EH (cell line): ENCODE measurements at regions not wholly inside any gene's neighbourhood (a gene's known extent, or its start where the extent isn't known, plus 50 kb on each side); places are given as distances from the start of the nearest gene placed in this dataset.

Source experiments
- DNase-seq: peaks from one replicate; pipeline ENCODE4 v3.0.0-alpha.2; 2015; ENCODE audit warnings: low read depth

- DNase-seq = no peak
These were observed 774.9 kb upstream of the NOVA1 start for GRCh38 chr14:27372771-27373170.

- no peak for DNase-seq
These were observed 786.3 kb upstream of the NOVA1 start for GRCh38 chr14:27384124-27384523.

GRCh38 chr14:27386391-27386790 lies 788.6 kb upstream of the NOVA1 start:
- DNase-seq = no peak

GRCh38 chr14:27387463-27387862 lies 789.6 kb upstream of the NOVA1 start:
- DNase-seq = no peak

GRCh38 chr14:27389402-27389801 lies 791.6 kb upstream of the NOVA1 start:
- no peak for DNase-seq

GRCh38 chr14:27390155-27390554 lies 792.3 kb upstream of the NOVA1 start:
- DNase-seq = no peak

- DNase-seq = no peak
These were observed 793.5 kb upstream of the NOVA1 start for GRCh38 chr14:27391331-27391730.

GRCh38 chr14:27392153-27392552 lies 794.3 kb upstream of the NOVA1 start:
- DNase-seq = no peak

- DNase-seq = no peak
These were observed 812.1 kb upstream of the NOVA1 start for GRCh38 chr14:27409944-27410343.

- DNase-seq = no peak
These were observed 813.1 kb upstream of the NOVA1 start for GRCh38 chr14:27410981-27411380.

- no peak for DNase-seq
These were observed 830.0 kb upstream of the NOVA1 start for GRCh38 chr14:27427796-27428195.

- DNase-seq = no peak
These were observed 838.3 kb upstream of the NOVA1 start for GRCh38 chr14:27435923-27436670.

- no peak for DNase-seq
These were observed 886.8 kb upstream of the NOVA1 start for GRCh38 chr14:27484633-27485032.

GRCh38 chr14:27485193-27485592 lies 887.4 kb upstream of the NOVA1 start:
- DNase-seq = no peak

GRCh38 chr14:27506272-27506671 lies 908.4 kb upstream of the NOVA1 start:
- DNase-seq = no peak

- no peak for DNase-seq
These were observed 930.5 kb upstream of the NOVA1 start for GRCh38 chr14:27528328-27528727.

- no peak for DNase-seq
These were observed 938.9 kb upstream of the NOVA1 start for GRCh38 chr14:27536748-27537147.

- DNase-seq = no peak
These were observed 948.3 kb upstream of the NOVA1 start for GRCh38 chr14:27546111-27546510.

GRCh38 chr14:27553790-27554189 lies 956.0 kb upstream of the NOVA1 start:
- DNase-seq = no peak

GRCh38 chr14:27557445-27557844 lies 959.6 kb upstream of the NOVA1 start:
- DNase-seq = no peak

- no peak for DNase-seq
These were observed 962.0 kb upstream of the NOVA1 start for GRCh38 chr14:27559848-27560247.

GRCh38 chr14:27566843-27567382 lies 969.1 kb upstream of the NOVA1 start:
- DNase-seq = no peak

GRCh38 chr14:27573018-27573417 lies 975.2 kb upstream of the NOVA1 start:
- DNase-seq = no peak

GRCh38 chr14:27587103-27587502 lies 989.3 kb upstream of the NOVA1 start:
- no peak for DNase-seq
